Neural crest cell (in vitro differentiated cells): ENCODE measurements at regions not wholly inside any gene's neighbourhood (a gene's known extent, or its start where the extent isn't known, plus 50 kb on each side); places are given as distances from the start of the nearest gene placed in this dataset.

Experiments used
- DNase-seq: peaks from one replicate; pipeline ENCODE4 v3.0.0; 2021; ENCODE audit warnings: low read depth, mixed read lengths, low spot score
- H3K27ac Mint-ChIP-seq: one replicate; pipeline ENCODE4 v1.8.0; 2021; ENCODE audit warnings: mild to moderate bottlenecking, mixed read lengths; ENCODE audit not compliant: unreplicated experiment
- H3K27me3 Mint-ChIP-seq: 2 replicates; pipeline ENCODE4 v1.8.0; 2021; ENCODE audit warnings: low read depth, mild to moderate bottlenecking, mixed read lengths
- H3K36me3 Mint-ChIP-seq: 2 replicates; pipeline ENCODE4 v1.8.0; 2021; ENCODE audit warnings: low read depth, mild to moderate bottlenecking, mixed read lengths
- H3K4me1 Mint-ChIP-seq: 2 replicates; pipeline ENCODE4 v1.8.0; 2021; ENCODE audit warnings: mixed read lengths
- H3K4me3 Mint-ChIP-seq: one replicate; pipeline ENCODE4 v1.8.0; 2021; ENCODE audit warnings: mild to moderate bottlenecking, mixed read lengths
- H3K9me3 Mint-ChIP-seq: 2 replicates; pipeline ENCODE4 v1.8.0; 2021; ENCODE audit warnings: mixed read lengths
- CTCF ChIP-seq: fragments of 200-600 bp; sonication (generic); conservative IDR thresholded peaks from 2 replicates; pipeline ENCODE4 v1.5.0; 2021; ENCODE audit warnings: antibody characterized with exemption, mild to moderate bottlenecking

DNA sequence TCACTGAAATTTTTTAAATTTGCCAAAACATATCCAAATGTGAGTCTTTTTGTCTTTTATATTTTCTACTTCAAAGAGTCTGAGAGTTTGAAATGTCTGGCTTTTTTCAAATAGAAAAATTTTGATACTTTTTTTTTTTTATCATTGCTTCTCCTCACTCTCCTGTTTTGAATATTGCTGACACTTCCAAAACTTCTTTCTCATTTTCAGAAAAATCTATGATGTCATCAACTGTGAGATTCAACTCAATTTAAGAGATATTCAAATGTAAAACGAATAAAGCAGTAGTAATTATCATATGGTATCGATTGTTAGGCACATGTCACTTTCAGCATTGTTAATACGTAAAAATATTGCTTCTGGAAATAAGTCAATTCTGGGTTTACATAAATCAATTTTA, 505.8 kb upstream of the STEAP1 start:
- no peak overlapping the region for H3K4me3 Mint-ChIP-seq
- no peak for DNase-seq
- H3K9me3 Mint-ChIP-seq = no peaks in the 10 kb centered on the region
- H3K27me3 Mint-ChIP-seq = no peaks in the 10 kb centered on the region
- no peaks in the 10 kb centered on the region for H3K4me1 Mint-ChIP-seq
- TF ChIP-seq CTCF = no peak
- no peak overlapping the region for H3K27ac Mint-ChIP-seq
- no peaks in the 10 kb centered on the region for H3K36me3 Mint-ChIP-seq

GRCh38 chr7:89655946-89656345, 498.3 kb upstream of the STEAP1 start:
- H3K27me3 Mint-ChIP-seq = no peaks in the 10 kb centered on the region
- no peak for DNase-seq
- H3K27ac Mint-ChIP-seq = no peak overlapping the region
- H3K4me3 Mint-ChIP-seq = no peak overlapping the region
- no peaks in the 10 kb centered on the region for H3K36me3 Mint-ChIP-seq
- H3K4me1 Mint-ChIP-seq = no peaks in the 10 kb centered on the region
- no peaks in the 10 kb centered on the region for H3K9me3 Mint-ChIP-seq
- TF ChIP-seq CTCF = no peak

GRCh38 chr7:89661876-89662275, 492.4 kb upstream of the STEAP1 start:
- Mint-ChIP-seq H3K4me1 (no peaks in the 10 kb centered on the region), H3K9me3 (no peaks in the 10 kb centered on the region), H3K4me3 (no peak overlapping the region), H3K27ac (no peak overlapping the region), H3K27me3 (no peaks in the 10 kb centered on the region), H3K36me3 (no peaks in the 10 kb centered on the region)
- no peak for TF ChIP-seq CTCF
- DNase-seq = no peak

DNA sequence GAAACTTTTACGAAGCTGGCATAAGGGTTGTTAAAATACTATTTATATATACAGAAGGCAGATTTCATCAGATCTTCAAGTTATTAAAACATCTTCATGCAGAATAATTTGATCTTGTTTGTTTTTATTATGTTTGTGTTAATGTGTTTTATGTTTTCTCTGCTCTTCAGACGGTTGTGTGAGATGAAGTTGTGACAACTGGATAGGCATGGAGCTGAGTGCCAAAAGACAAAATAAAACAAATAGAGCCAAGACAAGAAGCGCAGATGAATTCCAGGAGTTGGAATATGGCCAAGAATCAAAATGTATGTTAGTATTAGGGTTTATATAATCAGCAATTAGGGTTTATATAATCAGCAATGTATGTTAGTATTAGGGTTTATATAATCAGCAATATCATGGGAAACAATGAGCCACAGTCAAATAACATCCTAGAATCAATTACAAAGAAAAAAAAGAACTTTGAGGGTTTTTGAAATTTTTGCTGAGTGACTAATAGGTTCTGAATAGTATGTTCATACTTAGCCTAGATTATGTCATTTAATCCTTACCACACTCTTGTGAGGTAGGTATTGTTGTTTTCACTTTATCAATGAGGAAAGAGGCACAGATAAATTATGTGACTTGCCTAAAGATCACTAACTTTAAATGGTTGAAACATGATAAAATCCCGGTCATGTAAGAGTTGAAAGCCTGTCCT, 488.0 kb upstream of the STEAP1 start:
- Mint-ChIP-seq H3K4me3 (no peak overlapping the region), H3K36me3 (no peaks in the 10 kb centered on the region), H3K9me3 (peaks cover 5% of the 10 kb centered on the region), H3K27me3 (peaks cover 5% of the 10 kb centered on the region), H3K4me1 (no peaks in the 10 kb centered on the region), H3K27ac (no peak overlapping the region)
- no peak for TF ChIP-seq CTCF
- no peak for DNase-seq

- no peaks in the 10 kb centered on the region for H3K4me1 Mint-ChIP-seq
- peaks cover 15% of the 10 kb centered on the region for H3K27me3 Mint-ChIP-seq
- no peak overlapping the region for H3K4me3 Mint-ChIP-seq
- no peak overlapping the region for H3K27ac Mint-ChIP-seq
- no peak for TF ChIP-seq CTCF
- no peaks in the 10 kb centered on the region for H3K36me3 Mint-ChIP-seq
- DNase-seq = no peak
- H3K9me3 Mint-ChIP-seq = peaks cover 12% of the 10 kb centered on the region
Measured at GRCh38 chr7:89680161-89680560, 474.1 kb upstream of the STEAP1 start.
